SU-DHL-6 (cell line): ENCODE measurements at regions not wholly inside any gene's neighbourhood (a gene's known extent, or its start where the extent isn't known, plus 50 kb on each side); places are given as distances from the start of the nearest gene placed in this dataset.

Source experiments
- CTCF ChIP-seq: fragments of 200-600 bp; sonication (generic); IDR thresholded peaks from one replicate; pipeline ENCODE4 v1.5.1; 2017; ENCODE audit warnings: antibody characterized with exemption, mild to moderate bottlenecking, low read length, moderate library complexity; ENCODE audit not compliant: insufficient read depth, poor library complexity, severe bottlenecking
- EZH2phosphoT487 ChIP-seq: fragments of 200-600 bp; sonication (generic), shearing (Covaris generic); conservative IDR thresholded peaks from 2 replicates; pipeline ENCODE4 v1.6.1; 2018; ENCODE audit warnings: mild to moderate bottlenecking, antibody characterized with exemption, low read length, moderate library complexity, mixed read lengths

- TF ChIP-seq CTCF: no peak
- TF ChIP-seq EZH2phosphoT487: no peak
These were observed 784.2 kb upstream of the RIOK2 start for GRCh38 chr5:97967292-97967691.
